CD4-positive, alpha-beta T cell treated with Interleukin-10 for 1 hour (primary cell): ENCODE measurements at regions not wholly inside any gene's neighbourhood (a gene's known extent, or its start where the extent isn't known, plus 50 kb on each side); places are given as distances from the start of the nearest gene placed in this dataset.
"Not testable (repeated sequence)": the region's sequence is repeated elsewhere in the genome, so short reads cannot be mapped to it uniquely, and the experiment has no call there.

Experiments used
- DNase-seq: peaks from one replicate; pipeline ENCODE4 v3.0.0-alpha.2; 2020

GRCh38 chr12:19572920-19573558 is 133.7 kb downstream of the AEBP2 start:
- DNase-seq, result peak; percentile 28

DNA sequence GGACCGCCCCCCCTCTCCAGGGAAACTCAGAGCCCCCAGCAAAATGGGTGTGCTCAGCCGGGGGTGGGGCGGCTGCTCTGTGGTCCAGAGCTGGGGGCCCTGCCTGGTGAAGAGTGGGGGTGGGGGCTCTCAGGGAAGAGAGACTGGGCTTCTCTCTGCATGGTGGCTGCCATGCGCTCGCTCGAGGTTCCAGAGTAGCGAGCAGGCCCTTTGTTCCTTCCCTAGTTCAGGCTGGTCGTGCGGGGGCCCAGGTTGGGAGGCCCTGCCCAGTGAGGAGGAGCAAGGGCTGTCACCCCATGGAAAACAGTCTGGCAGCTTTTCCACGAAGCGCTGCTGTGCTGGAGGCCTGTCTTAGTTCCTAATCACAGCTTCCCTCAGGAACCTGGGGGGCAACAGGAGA is 134.6 kb downstream of the AEBP2 start:
- DNase-seq, result no peak

DNA sequence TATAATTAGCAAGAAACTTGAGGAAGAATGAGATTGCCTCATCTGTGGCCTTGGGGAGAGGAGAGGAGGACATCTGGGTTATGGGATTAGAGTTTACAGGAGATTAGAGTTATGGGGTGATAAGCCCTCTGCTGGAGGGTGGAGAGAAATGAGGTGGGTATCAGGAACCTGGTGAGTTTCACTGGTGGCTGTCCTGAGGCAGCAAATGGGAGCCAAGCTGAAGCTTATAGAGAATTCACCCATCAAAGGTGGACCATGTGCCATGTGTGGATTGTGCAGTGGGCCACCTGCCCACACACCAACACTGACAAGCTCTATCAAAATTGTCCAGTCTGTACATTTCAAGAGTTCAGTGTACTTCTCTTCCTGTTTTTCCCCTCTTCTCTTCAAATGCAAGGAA is 135.3 kb downstream of the AEBP2 start:
- no peak for DNase-seq

- no peak for DNase-seq
These were observed 136.3 kb downstream of the AEBP2 start for GRCh38 chr12:19575337-19576243.

- no peak for DNase-seq
These were observed 137.4 kb downstream of the AEBP2 start for GRCh38 chr12:19576506-19577280.

GRCh38 chr12:19577281-19577530 is 137.9 kb downstream of the AEBP2 start:
- DNase-seq, result no peak

DNA sequence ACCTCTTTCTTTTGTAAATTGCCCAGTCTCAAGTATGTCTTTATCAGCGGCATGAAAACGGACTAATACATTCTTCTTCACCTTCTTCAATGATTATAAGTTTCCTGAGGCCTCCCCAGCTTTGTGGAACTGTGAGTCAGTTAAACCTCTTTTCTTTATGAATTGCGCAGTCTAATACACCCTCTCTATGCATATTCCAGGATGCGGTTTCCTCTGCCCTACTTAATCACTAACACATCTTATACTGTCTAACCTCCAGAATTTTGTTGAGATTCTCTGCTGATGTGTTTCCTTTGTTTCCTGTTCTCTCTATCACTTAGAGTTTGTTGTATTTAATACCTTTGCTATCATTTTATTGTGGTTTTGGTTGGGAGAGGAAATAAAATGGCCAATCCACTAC is 145.4 kb downstream of the AEBP2 start:
- no peak for DNase-seq

DNA sequence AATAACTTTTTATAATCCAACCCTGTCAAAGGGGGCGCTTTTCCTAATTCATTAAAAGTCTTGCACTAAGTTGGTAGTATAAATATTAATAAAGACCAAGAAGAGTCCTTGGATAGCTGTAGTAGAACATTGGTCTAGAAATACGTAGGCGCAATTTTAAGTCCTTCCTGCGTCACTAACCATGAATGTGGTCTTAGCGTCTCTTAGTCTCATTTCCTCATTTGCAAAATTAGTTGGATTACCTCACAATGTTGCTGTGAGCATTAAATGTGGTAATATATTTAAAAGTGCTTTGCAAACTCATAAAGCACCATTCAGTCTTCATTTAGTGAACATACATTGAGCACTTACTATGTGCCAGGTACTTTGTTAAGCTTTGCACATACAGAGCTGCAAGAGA is 149.7 kb downstream of the AEBP2 start:
- no peak for DNase-seq

DNA sequence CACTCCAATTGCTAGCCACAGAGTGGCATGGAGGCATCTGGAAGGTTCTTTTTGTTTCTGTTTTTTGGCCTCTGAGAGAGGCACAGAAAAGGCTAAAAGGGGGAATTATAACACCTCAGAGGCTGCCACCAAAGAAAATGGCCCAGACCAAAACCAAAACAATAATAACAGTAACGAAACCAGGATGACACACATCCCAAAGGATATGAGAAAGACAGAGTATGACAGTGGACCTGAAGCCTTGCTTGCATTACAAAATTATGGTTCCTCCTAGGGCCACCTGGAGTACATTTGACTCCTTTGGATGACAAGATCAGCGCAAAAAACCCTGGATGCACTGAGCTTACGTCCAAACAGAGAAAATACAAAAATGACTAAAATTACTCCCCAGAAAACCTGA is 152.7 kb downstream of the AEBP2 start:
- no peak for DNase-seq

DNA sequence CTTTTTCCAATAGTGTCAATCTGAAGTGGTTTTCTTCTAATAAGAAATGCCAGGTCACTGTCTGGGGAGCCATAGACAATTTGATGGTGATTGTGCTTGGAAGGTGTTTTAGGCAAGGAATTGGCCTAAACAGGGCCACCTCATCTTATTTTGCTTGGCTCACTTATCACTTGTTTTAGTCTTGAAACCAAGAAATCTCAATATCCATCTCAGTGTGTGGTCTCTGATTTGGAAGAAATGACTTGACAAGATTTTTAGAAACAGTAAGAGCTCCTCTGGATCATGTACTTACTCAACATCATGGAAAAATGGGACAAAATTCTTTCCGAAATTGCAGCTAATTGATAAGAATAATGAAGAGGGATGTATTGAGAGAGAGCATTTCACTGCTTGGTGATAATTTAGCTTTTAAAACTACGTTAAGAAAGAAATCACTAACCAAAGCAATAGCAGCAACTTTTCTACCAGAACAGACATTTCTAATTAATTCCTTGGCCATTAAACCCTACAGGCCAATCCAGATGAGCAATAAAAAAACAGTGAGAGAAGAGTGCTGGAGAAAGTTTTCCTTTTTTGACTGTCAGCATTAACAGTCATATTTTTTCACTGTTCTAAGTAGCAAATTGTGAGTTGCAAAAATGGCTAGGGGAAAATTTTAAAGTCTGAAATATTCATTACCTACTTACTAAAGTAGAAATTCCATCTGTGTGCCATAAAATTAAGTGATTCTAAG is 157.3 kb downstream of the AEBP2 start:
- no peak for DNase-seq

DNA sequence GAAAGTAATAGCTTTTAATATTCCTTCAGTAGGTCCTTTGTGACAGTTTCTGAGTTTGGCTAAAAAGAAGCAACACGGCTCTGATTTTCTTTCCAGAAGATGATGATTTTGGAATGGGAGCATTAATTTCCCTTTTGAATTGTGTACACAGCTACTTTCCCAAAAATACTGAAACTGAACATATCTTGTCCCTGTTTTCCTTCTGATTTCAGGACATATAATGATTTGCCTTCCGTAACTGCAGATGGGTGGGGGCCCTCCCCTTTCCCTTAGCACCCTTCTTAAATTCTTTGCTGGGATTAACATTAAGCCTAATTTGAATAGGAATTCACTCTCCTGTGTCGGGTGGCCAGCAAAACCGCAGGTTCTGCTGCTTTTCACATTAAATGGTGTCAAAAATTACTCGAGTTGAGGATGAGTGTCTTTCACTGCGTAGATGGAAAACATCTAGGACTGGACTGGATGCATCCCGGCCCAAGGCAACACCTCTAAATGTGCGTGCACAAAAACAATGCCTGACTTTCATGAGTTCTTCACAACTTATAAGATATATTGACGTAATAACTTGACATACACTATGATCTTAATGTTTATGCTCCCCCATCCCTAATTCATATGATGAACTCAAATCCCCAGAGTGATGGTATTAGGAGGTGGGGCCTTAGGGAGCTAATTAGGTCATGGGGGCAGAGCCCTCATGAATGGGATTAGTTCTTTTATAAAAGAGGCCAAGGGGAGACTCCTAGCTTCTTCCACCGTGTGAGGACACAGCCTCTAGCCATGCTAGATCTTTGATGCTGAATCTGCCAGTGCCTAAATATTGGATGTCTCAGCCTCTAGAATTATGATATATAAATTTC is 158.1 kb downstream of the AEBP2 start:
- no peak for DNase-seq

DNA sequence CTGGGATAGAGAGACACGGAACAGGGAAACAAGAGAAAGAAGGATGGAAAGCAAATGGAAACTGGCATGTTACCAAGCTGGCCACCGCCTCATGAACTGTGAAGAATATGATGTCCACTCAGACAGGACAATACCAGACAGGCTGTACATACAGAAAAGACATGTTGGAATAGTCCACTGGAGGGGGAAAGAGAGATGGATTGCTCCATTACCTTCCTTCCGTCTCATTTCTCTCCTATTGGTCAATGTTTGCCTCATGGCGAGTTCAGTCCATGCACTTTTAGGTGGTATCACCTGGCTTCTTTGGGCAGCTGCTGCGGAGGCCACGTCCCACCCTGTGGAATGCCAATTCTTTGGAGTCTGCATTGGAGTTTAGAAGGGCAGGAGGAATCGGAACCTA is 166.4 kb downstream of the AEBP2 start:
- DNase-seq, result no peak

DNA sequence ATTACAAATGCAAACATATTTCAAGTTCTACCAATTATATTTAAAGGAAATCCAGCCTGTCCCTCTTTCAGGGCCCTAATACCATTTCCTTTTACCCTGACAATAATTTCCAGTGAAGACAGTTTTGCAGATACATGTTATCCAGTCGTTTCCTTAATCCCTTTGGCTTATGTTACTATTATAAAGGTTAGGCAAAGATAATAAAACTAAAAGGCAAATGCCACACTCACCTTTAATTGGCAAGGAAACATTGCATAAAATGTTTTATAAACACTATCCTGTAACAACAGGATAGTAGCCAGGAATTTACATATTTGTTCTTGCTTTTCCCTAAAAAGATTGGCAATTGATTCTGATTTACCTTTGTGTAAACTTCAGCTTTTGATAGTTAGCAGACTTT is 168.7 kb downstream of the AEBP2 start:
- DNase-seq, result no peak

DNA sequence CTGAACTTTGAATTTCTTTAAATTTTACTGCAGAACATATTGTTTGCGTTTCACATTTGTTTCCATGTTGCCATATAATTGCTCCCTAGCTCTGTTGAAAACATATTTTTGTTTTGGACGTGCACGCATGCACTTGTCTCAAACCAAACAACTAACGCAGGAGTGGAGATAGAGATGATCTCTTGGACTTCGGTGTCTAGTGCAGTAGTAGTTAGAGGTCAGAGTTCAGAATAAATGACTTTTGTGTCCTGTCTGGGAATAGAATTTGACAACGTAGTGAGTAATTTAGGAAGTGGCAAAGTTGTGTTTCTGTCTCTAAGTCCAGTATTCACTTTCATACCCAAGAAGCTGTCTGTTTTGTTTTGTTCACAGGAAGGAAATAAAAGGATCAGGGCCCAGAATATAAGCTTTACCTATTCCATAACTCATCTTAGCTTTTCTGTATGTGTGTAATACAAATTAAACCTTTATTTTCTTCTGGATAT is 173.8 kb downstream of the AEBP2 start:
- no peak for DNase-seq

- no peak for DNase-seq
These were observed 175.5 kb downstream of the AEBP2 start for GRCh38 chr12:19614601-19615383.

DNA sequence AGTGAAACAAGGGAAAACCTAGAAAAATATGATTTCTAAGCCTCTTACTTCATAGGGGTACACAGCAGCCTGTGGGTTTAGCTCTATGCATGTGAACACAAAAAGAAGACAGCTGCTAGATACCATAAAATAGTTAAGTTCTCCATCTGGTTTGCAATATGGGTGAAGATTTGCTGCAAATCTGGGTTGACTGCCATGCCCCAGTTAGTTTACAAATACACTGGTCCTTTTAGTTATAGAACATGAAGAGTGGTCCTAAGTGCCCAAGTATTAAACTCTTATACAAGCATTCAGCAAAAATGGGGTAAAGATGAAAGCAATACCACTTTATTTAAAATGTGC is 176.1 kb downstream of the AEBP2 start:
- no peak for DNase-seq

GRCh38 chr12:19616781-19617180 is 177.5 kb downstream of the AEBP2 start:
- no peak for DNase-seq

DNA sequence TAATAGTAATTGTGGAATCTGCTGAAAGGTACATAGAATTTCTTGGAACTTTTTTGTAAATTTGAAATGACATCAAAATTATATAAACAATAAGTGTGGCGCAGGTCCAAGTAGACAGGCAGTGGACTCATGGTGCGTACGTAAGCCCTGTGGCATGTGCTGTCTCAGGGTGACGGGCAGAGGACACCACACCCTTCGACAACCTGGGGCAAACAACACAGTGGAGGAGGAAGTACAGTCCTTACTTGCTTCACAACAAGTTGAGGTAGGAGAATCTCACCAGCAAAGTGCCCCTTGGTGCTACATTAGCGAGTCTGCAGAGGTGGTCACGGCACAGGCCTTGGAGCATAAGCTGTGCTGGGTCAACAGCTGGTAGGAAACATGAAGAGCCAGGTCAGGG is 180.9 kb downstream of the AEBP2 start:
- no peak for DNase-seq

GRCh38 chr12:19623751-19624399 is 184.6 kb downstream of the AEBP2 start:
- no peak for DNase-seq

DNA sequence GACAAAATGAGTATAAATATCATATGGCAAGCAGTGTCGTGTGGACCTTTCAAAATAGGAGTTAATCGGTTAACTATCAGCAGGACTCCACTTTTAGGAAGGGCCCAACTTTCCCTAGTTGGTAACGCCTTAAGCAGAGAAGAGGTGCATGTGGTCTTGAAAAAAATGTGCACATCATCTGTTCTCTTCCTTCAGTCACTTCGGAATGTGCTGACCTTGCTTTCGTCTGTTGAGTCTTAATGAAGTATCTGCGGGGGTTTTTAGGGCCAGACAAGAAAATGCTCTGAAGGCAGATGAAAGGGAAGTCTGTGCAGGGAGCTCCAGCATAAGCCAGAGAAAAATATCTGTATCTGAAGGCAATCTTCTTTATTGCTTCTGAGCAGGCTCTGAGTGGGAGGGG is 185.2 kb downstream of the AEBP2 start:
- no peak for DNase-seq

GRCh38 chr12:19625551-19625950 is 186.3 kb downstream of the AEBP2 start:
- DNase-seq, result not testable (repeated sequence)
